DMS53 treated with DMSO at 0.1 percent for 48 hours (cell line): ENCODE measurements at regions not wholly inside any gene's neighbourhood (a gene's known extent, or its start where the extent isn't known, plus 50 kb on each side); places are given as distances from the start of the nearest gene placed in this dataset.
"Not testable (repeated sequence)": the region's sequence is repeated elsewhere in the genome, so short reads cannot be mapped to it uniquely, and the experiment has no call there.

Experiments
- DNase-seq: peaks from one replicate; lab custom pipeline; 2025; ENCODE audit not compliant: unreplicated experiment; lab: John Stamatoyannopoulos, UW

DNA sequence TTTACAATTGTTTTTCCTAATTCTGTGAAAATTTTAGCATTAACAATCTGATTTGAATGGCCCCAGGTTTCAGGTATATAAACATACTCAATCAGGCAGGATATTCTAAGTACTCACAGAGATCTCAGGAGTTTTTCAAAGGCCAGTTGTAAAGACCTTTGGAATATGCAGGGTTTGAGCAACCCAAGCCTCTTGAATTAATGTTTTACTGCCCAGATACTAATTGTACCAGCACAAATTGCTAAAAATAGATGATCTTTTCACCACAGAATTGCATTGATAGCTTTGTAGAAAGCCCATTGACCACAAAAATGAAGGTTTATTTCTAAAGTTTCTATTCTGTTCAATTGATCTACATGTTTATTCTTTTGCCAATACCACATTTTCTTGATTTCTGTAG, 186.5 kb downstream of the OSTF1 start:
- no peak for DNase-seq

GRCh38 chr9:75282047-75282446, 193.7 kb downstream of the OSTF1 start:
- no peak for DNase-seq

DNA sequence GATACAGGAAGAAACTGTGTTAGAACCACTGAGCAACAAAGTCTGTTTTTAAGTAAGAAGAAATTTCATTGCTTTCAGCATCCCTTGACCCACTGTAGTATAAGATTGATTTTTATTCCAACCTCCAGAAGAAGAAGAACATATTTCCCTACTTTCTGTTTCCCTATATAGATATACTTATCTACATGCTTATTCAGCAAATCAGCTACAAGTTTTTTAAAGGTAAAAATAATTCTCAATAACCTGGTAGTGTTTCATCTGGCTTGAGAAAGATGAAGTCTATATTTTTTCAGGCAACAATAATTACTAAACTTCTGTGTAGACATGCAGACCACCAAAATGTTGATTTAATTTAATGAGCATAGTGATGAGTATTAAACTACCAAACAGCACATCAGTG, 201.0 kb downstream of the OSTF1 start:
- DNase-seq = no peak

GRCh38 chr9:75299324-75299723, 211.0 kb downstream of the OSTF1 start:
- DNase-seq = no peak

DNA sequence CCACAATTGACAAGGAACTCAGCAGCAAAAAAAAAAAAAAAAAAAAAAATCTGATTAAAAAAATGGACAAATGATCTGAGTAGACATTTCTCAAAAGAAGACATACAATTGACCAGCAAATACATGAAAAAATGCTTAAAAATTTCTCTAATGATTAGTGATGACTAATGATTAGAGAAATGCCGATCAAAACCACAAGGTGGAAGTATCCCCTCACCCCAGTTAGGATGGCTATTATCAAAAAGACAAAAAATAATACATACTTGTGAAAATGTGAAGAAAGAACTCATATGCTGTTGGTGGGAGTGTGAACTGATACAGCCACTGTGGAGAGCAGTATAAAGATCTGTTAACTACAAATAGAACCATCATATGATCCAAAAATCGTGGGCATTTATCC, 245.3 kb downstream of the OSTF1 start:
- no peak for DNase-seq

DNA sequence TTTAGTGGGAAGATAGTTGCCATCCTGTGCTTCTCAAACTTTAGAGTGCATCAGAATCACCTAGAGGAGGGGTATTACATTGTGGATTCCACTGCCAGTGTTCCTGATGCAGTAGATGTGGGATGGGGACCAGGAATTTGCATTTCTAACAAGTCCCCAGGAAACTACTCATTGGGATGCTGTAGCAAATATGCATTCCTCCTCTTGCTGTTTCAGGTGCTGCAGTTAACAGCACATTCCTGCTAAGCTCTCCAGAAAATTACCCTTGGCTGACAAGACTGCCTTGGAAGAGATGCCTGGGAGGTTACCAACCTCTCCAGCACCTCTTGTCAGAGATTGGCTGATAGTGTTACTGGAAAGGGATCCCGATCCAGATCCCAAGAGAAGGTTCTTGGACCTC, 270.5 kb downstream of the OSTF1 start:
- DNase-seq = no peak

DNA sequence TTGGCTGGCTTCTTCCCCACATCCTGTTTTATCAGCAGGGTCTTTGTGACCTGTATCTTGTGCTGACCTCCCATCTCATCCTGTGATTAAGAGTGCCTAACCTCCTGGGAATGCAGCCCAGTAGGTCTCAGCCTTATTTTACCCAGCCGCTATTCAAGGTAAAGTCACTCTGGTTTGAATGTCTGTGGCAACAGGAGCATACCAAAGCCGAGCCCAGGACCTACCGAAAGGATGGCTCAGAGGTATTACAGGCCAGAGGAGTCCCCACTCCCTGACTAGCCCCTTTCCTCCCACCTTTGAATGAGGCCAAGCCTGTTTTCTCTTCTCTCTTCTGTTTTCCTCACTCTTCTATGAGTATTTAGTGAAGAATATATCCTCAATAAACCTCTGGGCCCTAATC, 271.3 kb downstream of the OSTF1 start:
- no peak for DNase-seq

GRCh38 chr9:75360252-75360651, 271.9 kb downstream of the OSTF1 start:
- DNase-seq = no peak

GRCh38 chr9:75362446-75362845, 274.1 kb downstream of the OSTF1 start:
- not testable (repeated sequence) for DNase-seq

DNA sequence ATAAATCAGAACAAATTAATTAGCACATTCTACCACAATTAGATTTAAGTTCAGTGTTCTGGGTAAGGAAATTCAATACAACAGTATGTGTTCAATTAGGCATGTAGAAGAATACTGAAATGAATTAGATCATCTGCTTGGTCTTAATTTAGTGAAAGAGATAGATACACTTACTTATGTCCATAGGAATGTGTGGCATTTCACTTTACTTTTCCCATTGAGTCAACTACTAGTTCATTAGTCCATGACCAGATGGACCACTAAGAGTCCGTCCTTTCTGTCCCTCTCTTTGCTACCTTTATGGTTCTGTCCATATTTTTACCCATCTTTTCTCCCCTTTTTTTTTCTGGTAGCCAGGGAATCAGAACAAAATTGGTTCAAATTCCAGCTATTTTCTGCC, 276.9 kb downstream of the OSTF1 start:
- DNase-seq = no peak

DNA sequence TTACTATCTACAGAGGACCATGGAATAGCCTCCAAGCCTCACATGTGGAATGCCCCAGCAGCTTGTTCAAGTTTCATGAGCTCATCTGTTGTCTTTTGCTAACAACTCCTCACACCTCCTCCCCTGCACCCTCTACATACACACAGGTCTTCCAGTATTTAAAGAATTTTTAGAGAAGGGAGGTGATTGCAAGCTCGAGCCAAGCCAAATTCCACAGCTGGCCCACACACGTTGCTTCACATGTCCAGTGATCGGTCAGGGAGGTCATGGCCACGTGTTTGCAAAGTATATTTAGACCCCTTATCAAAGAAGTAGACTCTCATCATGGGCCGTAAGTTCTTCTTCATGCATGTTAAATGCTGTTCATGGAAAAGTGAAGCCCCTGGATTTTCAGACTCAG, 281.7 kb downstream of the OSTF1 start:
- no peak for DNase-seq

GRCh38 chr9:75372499-75373268, 284.4 kb downstream of the OSTF1 start:
- DNase-seq = no peak

DNA sequence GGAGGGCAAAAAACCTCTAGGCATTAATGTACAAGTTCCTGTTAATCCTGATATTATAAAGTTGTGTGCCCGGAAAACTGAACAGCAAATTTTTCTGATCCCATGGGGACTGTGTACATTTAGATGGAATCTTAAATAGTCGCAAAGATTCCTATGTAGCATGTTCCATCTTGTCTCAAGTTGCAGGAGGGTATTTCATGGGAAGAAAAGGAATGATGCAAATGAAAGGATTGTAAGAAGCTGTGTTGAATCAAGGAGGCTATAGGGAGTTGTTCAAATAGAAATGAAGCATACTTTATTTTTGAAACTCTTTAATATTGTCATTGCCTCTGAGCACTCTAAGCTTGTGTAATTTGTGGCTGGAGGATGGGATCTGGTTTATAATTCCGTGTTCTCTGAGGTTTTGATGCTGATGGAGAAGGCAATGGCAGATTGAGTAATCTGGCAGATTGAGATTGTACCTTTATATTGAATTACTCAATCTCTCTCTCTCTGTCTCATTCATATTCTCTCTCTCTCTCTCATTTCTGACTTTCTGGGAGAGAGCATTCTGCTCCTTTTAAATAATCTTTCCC, 288.5 kb downstream of the OSTF1 start:
- DNase-seq = no peak

GRCh38 chr9:75378036-75378435, 289.7 kb downstream of the OSTF1 start:
- DNase-seq = no peak

DNA sequence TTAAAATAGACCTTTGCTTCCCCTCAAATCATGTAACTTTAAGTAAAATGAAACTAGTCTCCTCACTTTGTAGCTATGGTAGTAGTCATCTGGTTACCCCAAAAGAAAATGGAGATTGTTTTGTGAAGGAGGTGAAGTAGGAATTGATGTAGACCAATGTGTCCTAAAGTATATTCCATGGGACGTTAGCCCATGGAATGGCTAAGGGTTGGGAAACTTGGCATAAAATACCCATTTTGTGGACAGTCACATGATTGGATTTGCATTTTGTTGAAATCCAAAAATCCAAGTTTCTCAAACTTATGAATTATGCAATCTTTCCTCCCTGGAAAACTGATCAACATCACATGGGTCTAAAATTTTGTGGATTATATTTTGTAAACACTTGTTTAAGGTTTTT, 290.6 kb downstream of the OSTF1 start:
- DNase-seq = no peak

GRCh38 chr9:75382126-75382525, 293.8 kb downstream of the OSTF1 start:
- no peak for DNase-seq

GRCh38 chr9:75383420-75384034, 295.2 kb downstream of the OSTF1 start:
- not testable (repeated sequence) for DNase-seq

DNA sequence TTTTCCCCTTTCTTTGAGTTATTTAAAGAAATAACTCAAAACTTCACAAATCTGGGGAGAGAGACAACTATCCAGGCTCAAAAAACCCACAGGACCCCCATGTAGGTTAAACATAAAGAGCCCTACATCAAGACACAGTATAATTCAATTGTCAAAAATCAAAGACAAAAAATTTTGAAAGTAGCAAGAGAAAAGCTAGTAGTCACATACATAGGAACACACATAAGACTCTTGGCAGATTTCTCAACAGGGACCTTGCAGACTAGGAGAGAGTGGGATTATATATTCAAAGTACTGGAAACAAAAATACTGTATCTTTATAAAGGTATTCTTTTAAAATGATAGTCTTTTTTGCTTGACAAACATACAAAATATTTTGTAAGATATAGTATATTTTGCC, 296.9 kb downstream of the OSTF1 start:
- no peak for DNase-seq

DNA sequence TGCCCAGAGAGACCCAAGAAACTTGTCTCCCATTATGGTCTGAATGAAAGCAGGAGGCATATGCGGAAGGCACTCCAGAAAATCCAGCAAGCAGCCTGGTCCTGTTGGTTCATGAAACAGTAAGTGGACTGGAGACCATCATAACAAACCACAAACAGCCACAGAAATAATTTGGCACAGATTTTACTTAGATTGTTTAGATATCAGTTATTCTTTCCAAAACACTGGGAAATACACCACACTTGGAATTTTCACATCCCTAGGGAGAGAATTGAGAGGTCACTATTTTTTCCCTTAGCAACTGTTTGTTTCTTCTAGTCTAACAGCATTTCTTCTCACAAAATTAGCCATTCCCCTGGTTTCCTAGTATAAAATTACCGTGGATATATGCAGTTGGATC, 300.8 kb downstream of the OSTF1 start:
- DNase-seq = no peak

DNA sequence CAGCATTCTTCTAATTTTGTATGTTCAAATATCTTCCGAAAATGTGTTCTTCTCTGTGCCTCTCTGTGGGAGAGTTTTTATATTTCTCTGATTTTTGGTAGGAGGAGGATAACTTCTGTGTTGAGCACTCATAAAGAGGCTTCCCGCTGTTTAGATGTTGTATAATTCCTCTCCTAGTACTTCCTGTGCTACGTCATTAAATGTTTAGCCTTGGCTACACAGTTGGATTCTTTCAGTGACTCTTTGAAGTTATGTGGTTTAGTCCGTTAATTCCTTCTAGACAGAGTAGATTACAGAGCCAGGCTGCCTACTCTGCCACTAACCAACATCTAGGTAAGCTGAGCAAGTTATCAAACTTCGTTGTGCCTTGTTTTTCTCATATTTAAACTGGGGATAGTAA, 302.6 kb downstream of the OSTF1 start:
- DNase-seq = no peak

DNA sequence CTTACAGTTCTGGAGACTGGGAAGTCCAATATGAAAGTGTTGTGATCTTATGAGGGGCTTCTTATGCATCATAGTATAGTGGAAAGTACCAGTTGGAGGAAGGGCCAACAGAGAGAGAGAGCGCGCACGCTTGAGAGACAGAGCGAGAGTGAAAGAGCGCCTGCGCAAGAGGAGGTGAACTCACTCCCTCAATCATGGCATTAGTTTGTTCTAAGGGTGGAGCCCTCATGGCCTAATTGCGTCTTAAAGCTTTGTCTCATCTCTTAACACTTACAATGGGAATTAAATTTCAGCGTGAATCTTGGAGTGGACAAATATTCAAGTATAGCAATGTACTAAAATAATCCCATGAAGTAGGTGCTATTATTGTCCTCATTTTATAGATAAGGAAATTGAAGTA, 303.2 kb downstream of the OSTF1 start:
- DNase-seq = no peak

- DNase-seq = no peak
Measured at GRCh38 chr9:75395336-75395735, 307.0 kb downstream of the OSTF1 start.

GRCh38 chr9:75397836-75398235, 309.5 kb downstream of the OSTF1 start:
- DNase-seq = no peak
